SW 1271 (cell line): ENCODE measurements at regions not wholly inside any gene's neighbourhood (a gene's known extent, or its start where the extent isn't known, plus 50 kb on each side); places are given as distances from the start of the nearest gene placed in this dataset.

ENCODE experiments used
- DNase-seq, 2 experiments: peaks; one replicate each; lab custom pipeline; 2025; lab: John Stamatoyannopoulos, UW

GRCh38 chr21:28654406-28654805 lies 338.3 kb downstream of the LTN1 start:
- DNase-seq = no peak

GRCh38 chr21:28644762-28645161 lies 347.9 kb downstream of the LTN1 start:
- no peak for DNase-seq

DNA sequence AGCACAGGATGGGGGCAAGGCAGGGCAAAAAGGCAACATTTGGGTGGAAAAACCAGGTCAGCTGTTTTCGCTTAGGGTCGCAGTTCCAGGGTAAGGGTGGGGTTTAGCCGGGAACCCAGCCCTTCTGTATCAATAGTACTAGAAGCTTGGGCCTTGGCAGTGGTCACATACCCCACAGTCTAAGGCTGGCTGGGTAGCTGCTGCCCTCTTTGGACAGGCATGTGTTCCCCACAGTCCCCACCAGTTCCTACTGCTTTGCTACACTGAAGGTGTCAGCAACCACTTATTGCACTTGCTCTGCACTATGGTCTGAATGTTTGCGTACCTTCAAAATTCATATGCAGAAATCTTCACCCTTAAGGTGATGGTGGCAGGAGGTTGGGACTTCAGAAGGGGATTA lies 349.8 kb downstream of the LTN1 start:
- DNase-seq = no peak

GRCh38 chr21:28641731-28642130 lies 350.9 kb downstream of the LTN1 start:
- no peak for DNase-seq

DNA sequence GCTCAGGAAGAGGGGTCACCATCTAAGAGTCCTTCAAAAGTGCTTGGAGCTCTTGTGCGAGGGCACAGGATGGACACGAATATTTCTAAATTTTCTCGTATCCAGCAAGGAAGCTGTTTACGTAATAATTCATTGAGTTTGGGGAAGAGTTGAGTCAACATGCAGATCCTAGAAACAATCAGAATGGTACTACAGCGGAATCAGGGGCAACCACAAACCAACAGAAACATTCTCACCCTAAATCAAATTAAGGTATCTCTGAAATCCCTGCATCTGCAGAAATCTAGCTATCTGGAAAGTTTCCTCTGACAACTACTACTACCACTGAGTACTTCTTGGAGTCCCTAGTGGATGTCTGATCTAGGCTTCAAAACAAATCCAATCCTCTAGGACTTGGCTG lies 352.4 kb downstream of the LTN1 start:
- no peak for DNase-seq

GRCh38 chr21:28639737-28640136 lies 352.9 kb downstream of the LTN1 start:
- DNase-seq = no peak

DNA sequence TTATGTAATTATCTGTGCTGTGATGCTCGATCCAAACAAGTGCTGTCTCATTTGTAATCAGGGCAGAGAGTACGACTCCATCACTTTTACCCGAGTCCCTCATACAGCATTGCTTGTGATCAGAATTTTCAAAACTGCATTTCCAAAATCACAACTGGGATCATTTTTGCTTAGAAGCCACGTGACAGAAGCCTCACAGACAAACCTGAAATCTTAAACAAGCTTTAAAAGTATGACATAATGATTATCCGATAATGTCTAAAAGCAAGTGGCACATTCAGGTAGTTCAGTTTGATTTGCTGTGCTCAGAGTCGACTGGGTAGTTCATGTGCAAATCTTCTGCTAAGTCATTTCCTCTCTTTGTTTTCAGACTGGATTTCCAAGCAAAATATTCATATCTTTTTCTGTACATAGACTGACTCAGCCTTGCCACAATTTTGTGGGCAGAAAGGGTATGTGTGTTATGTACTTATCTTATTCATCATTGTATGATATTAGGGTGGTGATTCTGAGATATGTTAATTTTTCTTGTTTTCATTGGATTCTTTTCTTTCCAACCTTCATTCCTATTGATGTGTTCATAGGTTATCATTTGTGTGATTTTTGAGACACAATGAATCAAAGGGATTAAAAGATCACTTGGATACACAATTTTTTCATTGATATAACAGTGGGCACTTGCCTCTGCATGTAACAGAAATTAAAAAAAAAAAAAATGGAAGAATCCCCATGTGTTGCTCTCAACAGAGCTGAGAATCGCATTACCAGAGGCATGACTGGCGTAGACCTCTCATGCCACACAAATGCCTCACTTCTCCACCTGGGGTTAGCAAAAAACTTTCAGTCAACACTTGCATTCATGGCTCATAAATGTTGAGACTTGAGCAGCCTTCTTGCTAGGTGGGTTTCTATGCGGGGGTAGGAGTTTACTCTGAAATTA lies 355.7 kb downstream of the LTN1 start:
- peak in 1 of 2 experiments; percentile 19 for DNase-seq

- DNase-seq = no peak
These were observed 357.1 kb downstream of the LTN1 start for GRCh38 chr21:28635541-28635940.

- DNase-seq = no peak
These were observed 358.7 kb downstream of the LTN1 start for GRCh38 chr21:28633839-28634555.

GRCh38 chr21:28632755-28633408 lies 359.8 kb downstream of the LTN1 start:
- no peak for DNase-seq

DNA sequence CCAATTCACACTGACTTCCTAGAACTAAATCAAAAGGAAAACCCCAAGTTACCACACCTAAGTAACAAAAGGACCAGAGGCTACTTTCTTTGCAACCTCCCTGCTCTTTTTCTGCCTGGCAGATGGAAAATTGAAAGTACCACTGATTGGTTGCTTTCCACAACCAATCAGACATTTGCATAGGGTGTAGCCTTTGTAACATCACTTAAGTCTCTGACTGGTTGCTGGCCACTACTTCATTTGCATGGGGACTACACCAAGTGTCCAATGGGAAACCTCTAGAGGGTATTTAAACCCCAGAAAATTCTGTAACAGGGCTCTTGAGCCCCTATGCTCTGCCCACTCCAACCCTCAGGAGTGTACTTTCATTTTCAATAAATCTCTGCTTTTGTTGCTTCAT lies 365.0 kb downstream of the LTN1 start:
- DNase-seq = no peak

- no peak for DNase-seq
These were observed 365.4 kb downstream of the LTN1 start for GRCh38 chr21:28627261-28627660.

DNA sequence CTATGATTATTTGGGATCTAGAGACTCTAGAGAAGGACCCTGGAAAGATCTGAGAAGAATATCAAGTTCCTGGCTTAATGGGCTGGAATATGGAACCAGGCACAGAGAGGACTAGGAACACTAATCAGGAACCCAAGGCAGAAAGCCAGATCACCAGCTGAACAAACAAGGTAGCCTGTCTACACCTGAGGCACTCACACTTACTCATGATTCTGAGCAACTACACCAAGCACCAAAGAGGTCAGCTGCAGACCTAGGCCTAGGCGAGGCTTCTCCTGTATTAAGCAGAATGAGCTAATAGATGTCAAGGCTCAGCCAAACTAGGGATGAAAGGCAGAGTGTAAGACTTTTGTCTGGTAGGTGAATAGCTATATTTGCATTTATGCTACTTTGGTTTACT lies 368.1 kb downstream of the LTN1 start:
- no peak for DNase-seq

- DNase-seq = no peak
These were observed 375.4 kb downstream of the LTN1 start for GRCh38 chr21:28617300-28617699.

GRCh38 chr21:28615276-28615675 lies 377.4 kb downstream of the LTN1 start:
- no peak for DNase-seq

- no peak for DNase-seq
These were observed 377.9 kb downstream of the LTN1 start for GRCh38 chr21:28614791-28615190.

- no peak for DNase-seq
These were observed 384.0 kb downstream of the LTN1 start for GRCh38 chr21:28608646-28609045.

GRCh38 chr21:28607545-28607944 lies 385.1 kb downstream of the LTN1 start:
- DNase-seq = no peak

DNA sequence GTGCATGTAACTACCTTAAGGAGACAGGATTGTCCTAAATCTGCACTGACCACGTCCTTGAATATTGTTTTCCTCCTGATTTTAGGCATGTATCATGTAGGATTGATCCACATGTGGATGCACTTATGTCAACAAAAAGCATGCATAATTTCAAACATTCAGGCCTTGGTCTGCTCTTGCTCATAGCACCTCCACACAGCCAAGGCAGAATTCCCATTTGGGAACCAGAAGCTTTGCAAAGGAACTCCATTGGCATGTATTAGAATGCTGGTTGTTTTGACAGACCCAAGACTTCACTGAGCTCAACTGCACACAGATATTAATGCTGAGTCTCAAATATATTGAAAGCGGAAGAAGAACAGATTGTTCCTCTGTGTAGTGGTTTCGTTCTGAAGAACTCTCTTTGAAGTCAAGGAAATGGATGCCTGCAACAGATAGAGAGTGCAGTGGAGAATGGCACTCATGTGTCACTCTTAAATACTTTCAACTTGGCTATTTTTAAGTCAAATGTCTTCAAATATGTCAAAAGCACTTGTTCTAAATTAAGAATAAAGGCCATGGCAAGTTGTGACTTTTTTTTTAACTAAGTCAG lies 387.6 kb downstream of the LTN1 start:
- no peak for DNase-seq

GRCh38 chr21:28602546-28602945 lies 390.1 kb downstream of the LTN1 start:
- DNase-seq = no peak

DNA sequence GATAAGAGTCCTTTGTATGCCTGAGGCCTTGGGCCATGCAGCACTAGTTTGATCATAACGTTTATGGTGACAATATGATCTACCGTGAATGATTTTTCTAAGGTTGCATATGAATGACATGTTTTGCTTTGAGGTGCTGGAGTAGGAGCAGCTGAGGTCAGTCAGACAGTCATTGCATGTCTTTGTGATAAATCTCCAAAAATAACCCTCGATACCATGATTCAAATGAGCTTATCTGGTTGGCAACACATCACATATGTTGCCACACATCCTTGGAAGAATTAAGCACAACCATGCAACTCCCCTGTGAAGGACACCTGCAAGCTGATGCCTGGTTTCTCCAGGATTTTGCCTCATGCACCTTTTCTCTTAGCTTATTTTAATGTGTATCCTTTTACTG lies 394.5 kb downstream of the LTN1 start:
- no peak for DNase-seq

- no peak for DNase-seq
These were observed 400.3 kb downstream of the LTN1 start for GRCh38 chr21:28592205-28592865.
